ENCODE measurements at regions not wholly inside any gene's neighbourhood (a gene's known extent, or its start where the extent isn't known, plus 50 kb on each side); places are given as distances from the start of the nearest gene placed in this dataset.

GRCh38 chr6:169917153-169917552 is 165.7 kb downstream of the ERMARD start:
- TF ChIP-seq CTCF (IDR thresholded peaks at IDR 0.05), result no peak
- TF ChIP-seq POLR2A (IDR thresholded peaks at IDR 0.05), result no peak

Data from testis (tissue), 2 donors.